Activated CD4-positive, alpha-beta memory T cell treated with anti-CD3 and anti-CD28 coated beads for 36 hours (primary cell): ENCODE measurements at regions not wholly inside any gene's neighbourhood (a gene's known extent, or its start where the extent isn't known, plus 50 kb on each side); places are given as distances from the start of the nearest gene placed in this dataset.
"Not testable (repeated sequence)": the region's sequence is repeated elsewhere in the genome, so short reads cannot be mapped to it uniquely, and the experiment has no call there.

Experiments
- CTCF ChIA-PET: fragments of 350-600 bp; sonication (Branson Sonifier 250); formaldehyde crosslinking; loops from one replicate; lab custom pipeline; 2021; ENCODE audit warnings: antibody characterized with exemption, inconsistent platforms; lab: Charles Lee
- POLR2A ChIA-PET: fragments of 350-600 bp; sonication (Branson Sonifier 250); formaldehyde crosslinking; loops from one replicate; lab custom pipeline; 2021; ENCODE audit warnings: antibody characterized with exemption; lab: Charles Lee
- DNase-seq: peaks from one replicate; pipeline ENCODE4 v3.0.0-alpha.2; 2020
- H3K27ac Mint-ChIP-seq: one replicate; pipeline ENCODE4 v1.8.0; 2021; ENCODE audit warnings: mixed read lengths
- H3K27me3 Mint-ChIP-seq: one replicate; pipeline ENCODE4 v1.8.0; 2021; ENCODE audit warnings: mixed read lengths
- H3K36me3 Mint-ChIP-seq: one replicate; pipeline ENCODE4 v1.8.0; 2021; ENCODE audit warnings: mixed read lengths
- H3K4me1 Mint-ChIP-seq: one replicate; pipeline ENCODE4 v1.8.0; 2021; ENCODE audit warnings: low read depth, mixed read lengths
- H3K4me3 Mint-ChIP-seq: one replicate; pipeline ENCODE4 v1.8.0; 2021; ENCODE audit warnings: mild to moderate bottlenecking, mixed read lengths
- H3K9me3 Mint-ChIP-seq: one replicate; pipeline ENCODE4 v1.8.0; 2021; ENCODE audit warnings: mixed read lengths
- intact Hi-C: fragments of 100-400 bp; cut with micrococcal nuclease; formaldehyde crosslinking; loops from one replicate; pipeline ENCODE4 v1.15.1; 2023

- Mint-ChIP-seq H3K27ac (no peak overlapping the region), H3K27me3 (no peaks in the 10 kb centered on the region), H3K9me3 (peaks cover 11% of the 10 kb centered on the region), H3K36me3 (no peaks in the 10 kb centered on the region), H3K4me1 (no peaks in the 10 kb centered on the region), H3K4me3 (no peak overlapping the region)
- no peak for DNase-seq
- intact Hi-C loops, result no loop called here
- POLR2A ChIA-PET, result no interaction called here
- CTCF ChIA-PET, result no interaction called here
Measured at GRCh38 chr5:121088341-121088740, 624.2 kb downstream of the PRR16 start.

- no peaks in the 10 kb centered on the region for H3K36me3 Mint-ChIP-seq
- ChIA-PET POLR2A (no interaction called here), CTCF (no interaction called here)
- H3K27ac Mint-ChIP-seq, result no peak overlapping the region
- no peaks in the 10 kb centered on the region for H3K4me1 Mint-ChIP-seq
- DNase-seq, result no peak
- H3K9me3 Mint-ChIP-seq, result peaks cover 7% of the 10 kb centered on the region
- intact Hi-C loops, result no loop called here
- no peak overlapping the region for H3K4me3 Mint-ChIP-seq
- H3K27me3 Mint-ChIP-seq, result no peaks in the 10 kb centered on the region
Measured at GRCh38 chr5:121090822-121091221, 626.7 kb downstream of the PRR16 start.

DNA sequence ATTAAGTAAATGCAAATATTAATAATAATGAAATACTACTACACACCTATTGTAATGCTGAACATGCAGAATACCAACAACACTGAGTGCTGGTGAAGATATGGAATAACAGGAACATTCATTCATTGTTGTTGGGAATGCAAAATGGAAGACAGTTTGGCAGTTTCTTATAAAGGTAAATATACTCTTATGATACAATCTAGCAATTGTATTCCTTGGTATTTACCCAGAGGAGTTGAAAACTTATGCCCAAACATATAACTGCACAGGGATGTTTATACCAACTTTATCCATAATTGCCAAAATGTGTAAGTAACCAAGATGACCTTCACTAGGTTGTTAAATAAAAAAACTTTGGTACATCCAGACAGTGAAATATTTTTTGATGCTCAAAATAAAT, 636.8 kb downstream of the PRR16 start:
- no peak for DNase-seq
- intact Hi-C loops, result no loop called here
- ChIA-PET POLR2A (no interaction called here), CTCF (no interaction called here)
- H3K27ac Mint-ChIP-seq, result no peak overlapping the region
- H3K27me3 Mint-ChIP-seq, result no peaks in the 10 kb centered on the region
- H3K9me3 Mint-ChIP-seq, result peaks cover 8% of the 10 kb centered on the region
- H3K36me3 Mint-ChIP-seq, result no peaks in the 10 kb centered on the region
- no peak overlapping the region for H3K4me3 Mint-ChIP-seq
- H3K4me1 Mint-ChIP-seq, result no peaks in the 10 kb centered on the region

DNA sequence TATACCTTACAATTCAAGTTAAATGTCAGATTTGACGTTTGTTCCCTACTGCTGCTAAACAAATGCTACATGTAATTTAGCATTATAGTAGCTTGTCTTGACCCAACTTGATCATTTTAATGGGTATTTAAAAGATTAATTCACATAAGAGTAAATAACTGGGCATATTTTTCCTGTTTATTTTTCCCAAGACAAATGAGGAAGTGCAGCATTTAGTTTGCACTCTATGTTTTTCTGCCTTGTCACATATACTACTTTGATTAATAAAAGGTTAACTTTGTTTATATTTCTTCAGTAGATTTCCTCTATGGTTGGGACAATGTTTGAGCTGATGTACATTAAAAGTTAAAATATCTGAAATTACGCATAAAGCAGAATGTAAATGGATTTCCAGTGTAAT, 641.8 kb downstream of the PRR16 start:
- ChIA-PET POLR2A (no interaction called here), CTCF (no interaction called here)
- H3K27me3 Mint-ChIP-seq, result no peaks in the 10 kb centered on the region
- H3K4me1 Mint-ChIP-seq, result no peaks in the 10 kb centered on the region
- DNase-seq, result no peak
- intact Hi-C loops, result no loop called here
- H3K9me3 Mint-ChIP-seq, result peaks cover 3% of the 10 kb centered on the region
- no peak overlapping the region for H3K27ac Mint-ChIP-seq
- no peaks in the 10 kb centered on the region for H3K36me3 Mint-ChIP-seq
- H3K4me3 Mint-ChIP-seq, result no peak overlapping the region

DNA sequence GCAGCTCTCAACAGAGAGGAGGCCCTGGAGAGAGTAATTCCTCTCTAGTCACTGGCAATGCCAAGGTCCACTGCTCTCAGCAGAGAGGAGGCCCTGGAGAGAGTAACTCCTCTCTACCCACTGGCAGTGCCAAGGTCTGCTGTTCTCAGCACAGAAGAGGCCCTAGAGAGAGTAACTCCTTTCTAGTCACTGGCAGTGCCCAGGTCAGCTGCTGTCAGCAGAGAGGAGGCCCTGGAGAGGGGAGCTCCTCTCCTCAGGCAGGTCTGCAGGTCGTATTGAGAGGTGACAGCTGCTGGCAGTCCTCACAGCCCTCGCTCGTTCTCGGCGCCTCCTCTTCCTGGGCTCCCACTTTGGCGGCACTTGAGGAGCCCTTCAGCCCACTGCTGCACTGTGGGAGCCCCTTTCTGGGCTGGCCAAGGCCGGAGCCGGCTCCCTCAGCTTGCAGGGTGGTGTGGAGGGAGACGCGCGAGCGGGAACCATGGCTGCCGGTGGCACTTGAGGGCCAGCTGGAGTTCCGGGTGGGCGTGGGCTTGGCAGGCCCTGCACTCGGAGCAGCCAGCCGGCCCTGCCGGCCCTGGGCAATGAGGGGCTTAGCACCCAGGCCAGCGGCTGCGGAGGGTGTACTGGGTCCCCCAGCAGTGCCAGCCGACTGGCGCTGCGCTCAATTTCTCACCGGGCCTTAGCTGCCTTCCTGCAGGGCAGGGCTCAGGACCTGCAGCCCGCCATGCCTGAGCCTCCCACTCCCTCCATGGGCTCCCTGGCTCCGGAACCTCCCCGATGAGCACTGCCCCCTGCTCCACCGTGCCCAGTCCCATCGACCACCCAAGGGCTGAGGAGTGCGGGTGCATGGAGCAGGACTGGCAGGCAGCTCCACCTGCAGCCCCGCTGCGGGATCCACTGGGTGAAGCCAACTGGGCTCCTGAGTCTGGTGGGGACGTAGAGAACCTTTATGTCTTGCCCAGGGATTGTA, 642.9 kb downstream of the PRR16 start:
- intact Hi-C loops, H3K9me3 Mint-ChIP-seq, H3K27ac Mint-ChIP-seq, H3K36me3 Mint-ChIP-seq, H3K4me1 Mint-ChIP-seq, H3K4me3 Mint-ChIP-seq, POLR2A ChIA-PET, H3K27me3 Mint-ChIP-seq, CTCF ChIA-PET, DNase-seq: not testable (repeated sequence)

DNA sequence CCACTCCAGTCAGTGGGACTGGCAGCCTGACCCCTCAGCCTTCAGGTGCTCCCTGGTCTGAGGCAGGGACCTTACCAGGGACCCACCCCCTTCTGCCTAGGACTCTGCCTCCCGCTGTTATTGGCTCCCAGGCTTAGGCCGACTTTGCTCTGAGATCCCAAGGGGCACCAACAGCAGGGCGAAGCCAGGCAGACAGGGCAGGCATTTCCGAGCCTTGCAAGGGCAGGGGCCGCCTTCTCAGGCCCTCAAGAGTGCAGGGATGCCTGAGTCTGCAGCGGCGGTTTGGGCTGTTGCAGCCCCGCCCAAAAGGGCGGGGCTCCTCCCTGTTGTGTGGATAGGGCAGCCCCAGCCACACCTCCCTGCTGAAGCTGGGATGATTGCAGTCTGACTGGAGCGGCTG, 644.6 kb downstream of the PRR16 start:
- CTCF ChIA-PET, result no interaction called here
- intact Hi-C loops, result no loop called here
- no peaks in the 10 kb centered on the region for H3K36me3 Mint-ChIP-seq
- H3K4me1 Mint-ChIP-seq, result no peaks in the 10 kb centered on the region
- no peaks in the 10 kb centered on the region for H3K27me3 Mint-ChIP-seq
- POLR2A ChIA-PET, result no interaction called here
- no peak for DNase-seq
- H3K4me3 Mint-ChIP-seq, result no peak overlapping the region
- H3K9me3 Mint-ChIP-seq, result peaks cover 3% of the 10 kb centered on the region
- H3K27ac Mint-ChIP-seq, result no peak overlapping the region

DNA sequence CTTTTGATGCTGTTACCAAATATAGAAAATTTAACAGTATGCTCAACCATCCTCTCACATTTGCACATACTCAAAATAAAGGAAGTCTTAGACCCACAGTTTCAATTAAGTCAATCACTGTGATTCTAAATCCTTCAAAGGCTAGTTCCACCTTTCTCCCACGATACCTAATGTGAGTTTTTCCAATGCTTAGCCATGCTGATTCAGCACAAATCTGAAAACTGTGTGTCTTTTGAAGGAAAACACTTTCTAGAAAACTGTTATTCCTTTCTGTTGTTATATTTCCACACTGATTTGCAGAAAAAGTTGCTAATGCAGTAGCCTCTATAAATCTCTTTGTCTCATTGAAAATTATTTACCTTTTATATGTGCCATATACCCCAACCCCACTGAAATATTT, 645.7 kb downstream of the PRR16 start:
- no peak overlapping the region for H3K4me3 Mint-ChIP-seq
- H3K4me1 Mint-ChIP-seq, result no peaks in the 10 kb centered on the region
- ChIA-PET POLR2A (no interaction called here), CTCF (no interaction called here)
- peaks cover 3% of the 10 kb centered on the region for H3K9me3 Mint-ChIP-seq
- intact Hi-C loops, result no loop called here
- H3K27me3 Mint-ChIP-seq, result no peaks in the 10 kb centered on the region
- DNase-seq, result no peak
- H3K27ac Mint-ChIP-seq, result no peak overlapping the region
- H3K36me3 Mint-ChIP-seq, result no peaks in the 10 kb centered on the region

DNA sequence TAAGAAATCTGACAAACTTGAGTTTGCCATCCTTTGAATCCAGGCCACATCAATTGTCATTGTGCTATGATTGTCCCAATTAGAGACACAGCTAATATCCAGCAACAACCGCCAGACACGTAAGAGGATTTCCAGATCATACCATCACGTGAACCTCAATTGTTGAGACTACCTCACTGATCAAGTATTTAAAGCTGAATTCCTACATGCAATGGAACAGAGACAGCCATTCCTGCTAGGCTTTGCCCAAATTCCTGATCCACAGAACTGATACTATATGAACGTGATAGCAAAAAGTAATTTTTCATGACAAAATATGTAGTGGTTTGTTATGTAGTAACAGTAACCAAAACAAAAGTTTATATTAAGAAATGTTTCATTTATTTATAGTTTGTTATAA, 657.7 kb downstream of the PRR16 start:
- Mint-ChIP-seq H3K4me1 (no peaks in the 10 kb centered on the region), H3K27ac (no peak overlapping the region), H3K36me3 (no peaks in the 10 kb centered on the region), H3K4me3 (no peak overlapping the region), H3K9me3 (peaks cover under 1% of the 10 kb centered on the region), H3K27me3 (no peaks in the 10 kb centered on the region)
- intact Hi-C loops, result no loop called here
- DNase-seq, result no peak
- ChIA-PET POLR2A (no interaction called here), CTCF (no interaction called here)

DNA sequence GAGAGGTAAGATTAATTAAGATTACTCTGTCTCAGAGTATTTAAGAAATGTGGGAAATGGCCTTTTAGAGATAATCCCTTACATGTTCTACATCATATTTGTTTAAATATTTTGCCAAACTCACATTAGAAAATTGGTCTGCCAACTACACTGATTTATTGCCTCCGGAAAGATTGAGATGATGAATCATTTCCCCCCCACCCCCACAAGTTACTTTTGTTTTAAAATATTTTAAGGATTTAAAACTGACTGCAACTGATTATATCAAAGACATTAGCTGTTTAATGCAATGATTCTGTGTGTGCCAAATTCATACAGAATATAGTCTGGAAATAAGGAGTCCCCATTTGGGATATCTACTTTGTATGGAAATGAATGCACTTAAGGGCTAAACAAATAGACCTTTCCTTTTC, 674.4 kb downstream of the PRR16 start:
- intact Hi-C loops, result no loop called here
- no peak for DNase-seq
- Mint-ChIP-seq H3K36me3 (no peaks in the 10 kb centered on the region), H3K4me1 (no peaks in the 10 kb centered on the region), H3K9me3 (peaks cover 3% of the 10 kb centered on the region), H3K27me3 (no peaks in the 10 kb centered on the region), H3K4me3 (no peak overlapping the region), H3K27ac (no peak overlapping the region)
- CTCF ChIA-PET, result no interaction called here
- POLR2A ChIA-PET, result no interaction called here

- POLR2A ChIA-PET, result no interaction called here
- Mint-ChIP-seq H3K9me3 (peaks cover 3% of the 10 kb centered on the region), H3K36me3 (no peaks in the 10 kb centered on the region), H3K27me3 (no peaks in the 10 kb centered on the region), H3K4me1 (no peaks in the 10 kb centered on the region), H3K27ac (no peak overlapping the region), H3K4me3 (no peak overlapping the region)
- no peak for DNase-seq
- intact Hi-C loops, result no loop called here
- CTCF ChIA-PET, result no interaction called here
Measured at GRCh38 chr5:121138952-121139351, 674.9 kb downstream of the PRR16 start.

- POLR2A ChIA-PET, result no interaction called here
- Mint-ChIP-seq H3K36me3 (no peaks in the 10 kb centered on the region), H3K4me3 (no peak overlapping the region), H3K4me1 (no peaks in the 10 kb centered on the region), H3K9me3 (peaks cover 16% of the 10 kb centered on the region), H3K27me3 (no peaks in the 10 kb centered on the region), H3K27ac (no peak overlapping the region)
- CTCF ChIA-PET, result no interaction called here
- intact Hi-C loops, result no loop called here
- DNase-seq, result no peak
Measured at GRCh38 chr5:121144764-121145163, 680.7 kb downstream of the PRR16 start.

DNA sequence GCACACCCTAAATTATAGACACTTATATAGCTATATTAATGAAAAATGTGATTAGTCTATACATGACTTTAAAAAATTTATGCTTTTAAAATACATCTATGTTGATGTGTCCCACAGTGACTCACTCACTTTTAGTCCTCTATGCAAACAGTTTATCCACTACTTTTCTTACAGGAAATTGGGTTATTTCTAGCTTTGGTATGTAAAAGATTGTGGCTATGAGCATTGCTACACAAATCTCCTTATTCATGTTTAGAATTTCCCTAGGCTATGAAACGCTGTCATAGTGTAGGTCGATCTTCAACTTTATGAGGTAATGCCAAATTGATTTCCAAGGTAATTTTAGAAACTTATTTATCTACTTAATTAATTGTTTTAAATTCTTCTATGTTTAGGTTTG, 687.4 kb downstream of the PRR16 start:
- H3K36me3 Mint-ChIP-seq, result no peaks in the 10 kb centered on the region
- H3K4me3 Mint-ChIP-seq, result no peak overlapping the region
- H3K9me3 Mint-ChIP-seq, result peaks cover 15% of the 10 kb centered on the region
- no peaks in the 10 kb centered on the region for H3K27me3 Mint-ChIP-seq
- DNase-seq, result no peak
- ChIA-PET POLR2A (no interaction called here), CTCF (no interaction called here)
- no peak overlapping the region for H3K27ac Mint-ChIP-seq
- H3K4me1 Mint-ChIP-seq, result no peaks in the 10 kb centered on the region
- intact Hi-C loops, result no loop called here

DNA sequence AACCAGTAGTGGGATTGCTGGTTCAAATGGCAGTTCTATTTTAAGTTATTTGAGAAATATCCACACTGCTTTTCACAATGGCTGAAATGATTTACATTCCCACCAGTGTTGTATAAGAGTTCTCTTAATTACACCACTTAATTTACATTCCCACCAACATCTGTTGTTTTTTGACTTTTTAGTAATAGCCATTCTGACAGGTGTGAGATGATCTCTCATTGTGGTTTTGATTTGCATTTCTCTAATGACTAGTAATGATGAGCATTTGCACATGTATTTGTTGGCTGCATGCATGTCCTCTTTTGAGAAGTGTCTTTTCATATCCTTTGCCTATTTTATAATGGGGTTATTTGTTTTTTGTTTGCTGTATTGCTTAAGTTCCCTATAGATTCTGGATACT, 688.3 kb downstream of the PRR16 start:
- Mint-ChIP-seq H3K9me3 (peaks cover 13% of the 10 kb centered on the region), H3K4me1 (no peaks in the 10 kb centered on the region), H3K36me3 (no peaks in the 10 kb centered on the region), H3K27me3 (no peaks in the 10 kb centered on the region), H3K4me3 (no peak overlapping the region), H3K27ac (no peak overlapping the region)
- intact Hi-C loops, result no loop called here
- POLR2A ChIA-PET, result no interaction called here
- CTCF ChIA-PET, result no interaction called here
- DNase-seq, result no peak
